H1 (cell line): ENCODE measurements at regions not wholly inside any gene's neighbourhood (a gene's known extent, or its start where the extent isn't known, plus 50 kb on each side); places are given as distances from the start of the nearest gene placed in this dataset.

Source experiments
- CTCF ChIA-PET: fragments of 300-600 bp; sonication (Branson Sonifier 250); formaldehyde crosslinking; loops from one replicate; lab custom pipeline; 2021; ENCODE audit not compliant: partially characterized antibody; lab: Charles Lee
- POLR2A ChIA-PET: fragments of 300-600 bp; sonication (Branson Sonifier 250); formaldehyde crosslinking; loops from one replicate; lab custom pipeline; 2021; ENCODE audit warnings: inconsistent platforms; ENCODE audit not compliant: partially characterized antibody; lab: Charles Lee
- DNase-seq, 2 experiments: peaks; one replicate each; pipeline versions ENCODE4 v3.0.0 to v3.0.0-alpha.2; 2010 to 2022; ENCODE audit warnings: low spot score in 2 of 2, low read depth in 1 of 2, mixed read lengths in 1 of 2
- FAIRE-seq: peaks from 2 replicates; lab custom pipeline; 2011; peaks lifted over from hg19 to GRCh38; lab: Jason Lieb, UNC
- H2AFZ ChIP-seq: 2 replicates; pipeline ENCODE4 v1.8.1; 2012; ENCODE audit warnings: low read length, inconsistent platforms
- H2AK5ac ChIP-seq: 2 replicates; pipeline ENCODE4 v1.6.1; 2013; ENCODE audit warnings: low read depth, low read length
- H2BK120ac ChIP-seq: replicated peaks from 2 replicates; pipeline ENCODE3; 2013; ENCODE audit warnings: low read depth, low read length, inconsistent platforms
- H2BK12ac ChIP-seq: 2 replicates; pipeline ENCODE4 v1.6.1; 2013; ENCODE audit warnings: low read depth, low read length
- H2BK15ac ChIP-seq: 2 replicates; pipeline ENCODE4 v1.6.1; 2013; ENCODE audit warnings: low read length
- H2BK20ac ChIP-seq: 2 replicates; pipeline ENCODE4 v1.6.1; 2013; ENCODE audit warnings: low read length
- H2BK5ac ChIP-seq: 2 replicates; pipeline ENCODE4 v1.6.1; 2013; ENCODE audit warnings: low read depth, low read length
- H3K14ac ChIP-seq: 2 replicates; pipeline ENCODE4 v1.6.1; 2013; ENCODE audit warnings: inconsistent platforms; ENCODE audit not compliant: insufficient read length
- H3K18ac ChIP-seq: 2 replicates; pipeline ENCODE4 v1.6.1; 2013; ENCODE audit warnings: low read length; ENCODE audit errors: extremely low read depth
- H3K23ac ChIP-seq: 2 replicates; pipeline ENCODE4 v1.6.1; 2013; ENCODE audit warnings: inconsistent platforms; ENCODE audit not compliant: insufficient read length
- H3K23me2 ChIP-seq: 2 replicates; pipeline ENCODE4 v1.6.1; 2013; ENCODE audit warnings: low read depth, low read length
- H3K27ac ChIP-seq: 2 replicates; pipeline ENCODE4 v1.6.1; 2011; ENCODE audit warnings: low read depth, low read length, inconsistent platforms
- H3K27me3 ChIP-seq, 4 experiments: replicated peaks in 1 of 4; 1 replicate in 1 of 4; 2 replicates in 3 of 4; pipeline versions ENCODE4 v1.6.1 to v1.8.1; 2011 to 2013; ENCODE audit warnings: low read length in 3 of 4, mild to moderate bottlenecking in 3 of 4, inconsistent platforms in 2 of 4, mixed read lengths in 2 of 4, moderate library complexity in 1 of 4; ENCODE audit not compliant: control insufficient read depth in 3 of 4, insufficient read depth in 3 of 4; ENCODE audit errors: extremely low read depth in 1 of 4
- H3K36me3 ChIP-seq, 4 experiments: 2 replicates each; pipeline versions ENCODE4 v1.6.1 to v1.8.1; 2011 to 2013; ENCODE audit warnings: mild to moderate bottlenecking in 4 of 4, low read length in 3 of 4, moderate library complexity in 2 of 4, control low read depth in 1 of 4, inconsistent platforms in 1 of 4; ENCODE audit not compliant: insufficient read depth in 4 of 4, control insufficient read depth in 2 of 4
- H3K4ac ChIP-seq: replicated peaks from 2 replicates; pipeline ENCODE3; 2013; ENCODE audit warnings: low read length, low read depth, mixed read lengths, inconsistent platforms; ENCODE audit not compliant: insufficient read length
- H3K4me1 ChIP-seq, 4 experiments: replicated peaks in 1 of 4; 1 replicate in 1 of 4; 2 replicates in 3 of 4; pipeline versions ENCODE4 v1.6.1 to v1.8.1; 2011 to 2013; ENCODE audit warnings: low read length in 3 of 4, inconsistent platforms in 2 of 4, mixed read lengths in 1 of 4; ENCODE audit not compliant: insufficient read depth in 4 of 4, control insufficient read depth in 3 of 4
- H3K4me2 ChIP-seq, 2 experiments: 2 replicates each; pipeline versions ENCODE4 v1.6.1 to v1.8.1; 2011 to 2013; ENCODE audit warnings: low read depth in 2 of 2, low read length in 2 of 2, control low read depth in 1 of 2, inconsistent platforms in 1 of 2, mild to moderate bottlenecking in 1 of 2; ENCODE audit not compliant: insufficient read depth in 1 of 2
- H3K4me3 ChIP-seq, 4 experiments: fragments of 200-600, 300-600 bp in 1 of 4; sonication (generic), shearing (Covaris generic), sonication (Bioruptor Twin) in 1 of 4; 2 replicates each; pipeline versions ENCODE4 v1.5.1 to v1.8.1; 2011 to 2016; ENCODE audit warnings: low read length in 4 of 4, low read depth in 3 of 4, control low read depth in 2 of 4, inconsistent platforms in 2 of 4, mild to moderate bottlenecking in 2 of 4, mixed read lengths in 1 of 4, moderate library complexity in 1 of 4; ENCODE audit not compliant: insufficient read depth in 2 of 4; ENCODE audit errors: extremely low read depth in 1 of 4
- H3K56ac ChIP-seq: replicated peaks from 2 replicates; pipeline ENCODE3; 2013; ENCODE audit warnings: low read depth, mild to moderate bottlenecking, mixed read lengths, low read length, inconsistent platforms; ENCODE audit not compliant: insufficient read length
- H3K79me1 ChIP-seq: 2 replicates; pipeline ENCODE4 v1.6.1; 2013; ENCODE audit warnings: low read depth, low read length, control low read depth
- H3K79me2 ChIP-seq, 2 experiments: 2 replicates each; pipeline versions ENCODE4 v1.6.1 to v1.8.1; 2012 to 2013; ENCODE audit warnings: low read length in 2 of 2, mild to moderate bottlenecking in 2 of 2, inconsistent platforms in 1 of 2; ENCODE audit not compliant: insufficient read depth in 2 of 2, control insufficient read depth in 1 of 2
- H3K9ac ChIP-seq, 4 experiments: replicated peaks in 1 of 4; 1 replicate in 1 of 4; 2 replicates in 3 of 4; pipeline versions ENCODE4 v1.6.1 to v1.8.1; 2011 to 2013; ENCODE audit warnings: low read depth in 3 of 4, low read length in 3 of 4, control low read depth in 2 of 4, mild to moderate bottlenecking in 2 of 4, moderate library complexity in 2 of 4, inconsistent platforms in 1 of 4; ENCODE audit errors: extremely low read depth in 1 of 4
- H3K9me3 ChIP-seq, 2 experiments: 2 replicates each; pipeline versions ENCODE4 v1.6.1 to v1.8.1; 2012 to 2013; ENCODE audit warnings: mild to moderate bottlenecking in 2 of 2, moderate library complexity in 2 of 2, control low read depth in 1 of 2, inconsistent platforms in 1 of 2, low read depth in 1 of 2, low read length in 1 of 2, mixed read lengths in 1 of 2; ENCODE audit not compliant: insufficient read depth in 2 of 2
- H4K20me1 ChIP-seq, 2 experiments: replicated peaks in 1 of 2; 2 replicates each; pipeline versions ENCODE3 to v1.8.1; 2011 to 2013; ENCODE audit warnings: inconsistent platforms in 2 of 2, low read length in 2 of 2, mild to moderate bottlenecking in 1 of 2; ENCODE audit not compliant: insufficient read depth in 2 of 2, control insufficient read depth in 1 of 2
- H4K5ac ChIP-seq: 2 replicates; pipeline ENCODE4 v1.6.1; 2013; ENCODE audit warnings: low read length, low read depth, mixed read lengths, inconsistent platforms; ENCODE audit not compliant: insufficient read length
- H4K8ac ChIP-seq: 2 replicates; pipeline ENCODE4 v1.8.0; 2013; ENCODE audit warnings: mild to moderate bottlenecking, moderate library complexity, low read length, inconsistent platforms; ENCODE audit not compliant: insufficient read depth; ENCODE audit errors: extremely low read depth
- H4K91ac ChIP-seq: replicated peaks from 2 replicates; pipeline ENCODE3; 2013; ENCODE audit warnings: low read length, mixed read lengths, inconsistent platforms; ENCODE audit not compliant: insufficient read length
- BCL11A ChIP-seq, 2 experiments: IDR thresholded peaks; one replicate each; pipeline ENCODE4 v1.6.1; 2011; ENCODE audit warnings: low read depth in 2 of 2, low read length in 2 of 2, mild to moderate bottlenecking in 2 of 2
- BRCA1 ChIP-seq: IDR thresholded peaks from 2 replicates; pipeline ENCODE4 v1.6.1; 2012; ENCODE audit warnings: low read depth, low read length, improper control_type of control experiment
- CHD2 ChIP-seq: IDR thresholded peaks from 2 replicates; pipeline ENCODE4 v1.6.1; 2012; ENCODE audit warnings: low read length, improper control_type of control experiment
- CREB1 ChIP-seq: IDR thresholded peaks from 2 replicates; pipeline ENCODE4 v1.6.1; 2012; ENCODE audit warnings: inconsistent platforms
- EGR1 ChIP-seq: IDR thresholded peaks from 2 replicates; pipeline ENCODE4 v1.6.1; 2011; ENCODE audit warnings: low read depth, low read length, borderline replicate concordance
- EZH2 ChIP-seq: fragments of 200-600 bp; sonication (generic); IDR thresholded peaks from 2 replicates; pipeline ENCODE4 v1.7.1; 2012; ENCODE audit warnings: low read depth, mild to moderate bottlenecking, moderate library complexity, low read length, inconsistent platforms; ENCODE audit not compliant: severe bottlenecking
- HDAC2 ChIP-seq, 2 experiments: fragments of 300-600 bp in 1 of 2; sonication (generic) in 1 of 2; IDR thresholded peaks; 2 replicates each; pipeline ENCODE4 v1.6.1; 2011 to 2012; ENCODE audit warnings: low read depth in 2 of 2, low read length in 2 of 2, mild to moderate bottlenecking in 2 of 2, moderate library complexity in 2 of 2, borderline replicate concordance in 1 of 2, inconsistent platforms in 1 of 2
- JUND ChIP-seq: IDR thresholded peaks from 2 replicates; pipeline ENCODE4 v1.6.1; 2011; ENCODE audit warnings: mild to moderate bottlenecking, improper control_type of control experiment, low read length
- MAX ChIP-seq: IDR thresholded peaks from 2 replicates; pipeline ENCODE4 v1.6.1; 2012; ENCODE audit warnings: inconsistent platforms
- NRF1 ChIP-seq: IDR thresholded peaks from 2 replicates; pipeline ENCODE4 v1.6.1; 2011; ENCODE audit warnings: mild to moderate bottlenecking, low read depth, low read length, improper control_type of control experiment
- SAP30 ChIP-seq: fragments of 300-600 bp; sonication (generic); IDR thresholded peaks from 2 replicates; pipeline ENCODE4 v1.7.1; 2012; ENCODE audit warnings: low read length, moderate library complexity, mild to moderate bottlenecking, inconsistent platforms; ENCODE audit not compliant: insufficient read depth, insufficient replicate concordance
- SP1 ChIP-seq: IDR thresholded peaks from 2 replicates; pipeline ENCODE4 v1.6.1; 2011; ENCODE audit warnings: low read depth, low read length
- SUZ12 ChIP-seq: fragments of 200-600 bp; sonication (generic); IDR thresholded peaks from 2 replicates; pipeline ENCODE4 v1.6.1; 2012; ENCODE audit warnings: mild to moderate bottlenecking, inconsistent platforms, low read length, moderate library complexity, mixed read lengths
- USF2 ChIP-seq: IDR thresholded peaks from 2 replicates; pipeline ENCODE4 v1.6.1; 2011; ENCODE audit warnings: low read length, improper control_type of control experiment
- WGBS, 2 experiments: shearing (Covaris generic) in 1 of 2; methylation state at CpG; one replicate each; pipeline versions ENCODE4 v1.1.6 to v1.1.7; 2013 to 2015; ENCODE audit warnings: low lambda C conversion rate in 2 of 2, mixed read lengths in 2 of 2, inconsistent platforms in 1 of 2, low coverage in 1 of 2, missing lambda C conversion rate in 1 of 2; ENCODE audit not compliant: insufficient replicate concordance in 2 of 2, insufficient coverage in 1 of 2, insufficient read length in 1 of 2; ENCODE audit errors: extremely low coverage in 1 of 2, missing lambda C conversion rate in 1 of 2; 5-methylcytosine and 5-hydroxymethylcytosine counted together

GRCh38 chr14:84819528-84819927 is 710.4 kb upstream of the FLRT2 start:
- Histone ChIP-seq H2BK20ac (no peak overlapping the region), H3K27ac (no peak overlapping the region), H3K9ac (no peak overlapping the region), H2AK5ac (no peak overlapping the region), H4K8ac (no peak overlapping the region), H4K20me1 (no peaks in the 10 kb centered on the region), H2AFZ (no peak overlapping the region), H3K4ac (no peak overlapping the region), H3K23ac (no peak overlapping the region), H3K14ac (no peak overlapping the region), H4K91ac (no peak overlapping the region), H2BK12ac (no peak overlapping the region), H3K4me2 (no peak overlapping the region), H3K79me2 (no peaks in the 10 kb centered on the region), H3K4me3 (no peak overlapping the region), H4K5ac (no peak overlapping the region), H3K56ac (no peak overlapping the region), H2BK5ac (no peak overlapping the region), H3K18ac (no peak overlapping the region), H3K23me2 (no peaks in the 10 kb centered on the region), H3K9me3 (peaks cover 6 to 9% of the 10 kb centered on the region in 2 experiments; a peak in 2 of 4 replicates), H3K4me1 (no peaks in the 10 kb centered on the region; a peak in 1 of 7 replicates), H3K36me3 (no peaks in the 10 kb centered on the region), H2BK120ac (no peak overlapping the region), H3K79me1 (no peaks in the 10 kb centered on the region), H3K27me3 (no peaks in the 10 kb centered on the region), H2BK15ac (no peak overlapping the region)
- ChIA-PET POLR2A (no interaction called here), CTCF (interaction anchor here (0.7 kb wide), 1 partner anchor 134 kb away, joined by 3 read pairs; no protein-coding TSS in a partner anchor)
- DNase-seq, result no peak
- FAIRE-seq, result no peak
- 93% methylated on average over 2 of the region's 2 CpGs; no CpG with 5 or more reads in 1 of the 2 experiments for WGBS, 2 experiments
- TF ChIP-seq USF2 (no peak), SP1 (no peak), EZH2 (no peak), EGR1 (no peak), SUZ12 (no peak), CHD2 (no peak), JUND (no peak), CREB1 (no peak), BCL11A (IDR thresholded peaks at IDR 0.05; ENCODE audit: low read depth in 2 of 2, low read length in 2 of 2) (no peak), HDAC2 (IDR thresholded peaks at IDR 0.05; ENCODE audit: borderline replicate concordance in 1 of 2, low read depth in 2 of 2, low read length in 2 of 2) (no peak), MAX (no peak), BRCA1 (no peak), SAP30 (no peak), NRF1 (no peak)
